HG03175 (cell line): ENCODE measurements at regions not wholly inside any gene's neighbourhood (a gene's known extent, or its start where the extent isn't known, plus 50 kb on each side); places are given as distances from the start of the nearest gene placed in this dataset.

Experiments
- ATAC-seq: cut with Tn5 transposase; IDR thresholded peaks from one replicate; pipeline ENCODE4 v1.9.1; 2021; ENCODE audit warnings: mild to moderate bottlenecking, moderate library complexity; ENCODE audit not compliant: unreplicated experiment

DNA sequence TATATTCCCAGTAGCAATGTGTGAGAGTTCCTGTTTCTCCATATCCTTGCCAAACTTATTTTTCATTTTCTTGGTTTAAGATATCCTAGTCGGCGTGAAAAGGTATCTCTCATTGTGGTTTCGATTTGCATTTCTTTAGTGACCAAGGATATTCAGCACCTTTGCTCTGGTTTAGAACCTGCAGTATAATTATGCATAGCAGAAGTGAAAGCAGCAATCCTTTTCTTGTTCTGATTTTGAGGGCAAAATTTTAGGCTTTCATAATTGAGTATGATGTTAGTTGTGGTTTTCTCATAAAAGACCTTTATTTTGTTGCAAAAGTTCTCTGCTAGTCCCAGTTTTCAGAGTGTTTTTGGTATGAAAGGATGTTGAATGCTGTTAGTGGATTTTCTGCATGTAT lies 491.0 kb downstream of the FGF9 start:
- peak; percentile 92 for ATAC-seq

DNA sequence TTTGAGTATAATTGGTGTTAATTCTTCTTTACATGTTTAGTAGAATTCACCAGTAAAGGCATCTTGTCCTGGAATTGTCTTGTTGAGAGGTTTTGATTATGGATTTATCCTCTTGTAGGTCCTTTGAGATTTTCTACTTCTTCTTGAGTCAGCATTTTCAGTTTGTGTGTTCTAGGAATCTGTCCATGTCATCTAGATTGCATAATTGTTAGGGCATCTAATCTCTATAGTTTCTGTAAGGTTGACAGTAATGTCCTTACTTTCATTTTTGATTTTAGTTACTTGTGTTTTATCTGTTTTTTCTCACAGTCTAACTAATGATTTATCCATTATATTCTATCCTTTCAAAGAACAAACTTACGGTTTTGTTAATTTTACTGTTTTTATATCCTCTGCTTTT lies 492.0 kb downstream of the FGF9 start:
- ATAC-seq, result peak; percentile 53

GRCh38 chr13:22168437-22169190 lies 497.7 kb downstream of the FGF9 start:
- no peak for ATAC-seq

GRCh38 chr13:22169473-22169872 lies 498.6 kb downstream of the FGF9 start:
- ATAC-seq, result no peak

DNA sequence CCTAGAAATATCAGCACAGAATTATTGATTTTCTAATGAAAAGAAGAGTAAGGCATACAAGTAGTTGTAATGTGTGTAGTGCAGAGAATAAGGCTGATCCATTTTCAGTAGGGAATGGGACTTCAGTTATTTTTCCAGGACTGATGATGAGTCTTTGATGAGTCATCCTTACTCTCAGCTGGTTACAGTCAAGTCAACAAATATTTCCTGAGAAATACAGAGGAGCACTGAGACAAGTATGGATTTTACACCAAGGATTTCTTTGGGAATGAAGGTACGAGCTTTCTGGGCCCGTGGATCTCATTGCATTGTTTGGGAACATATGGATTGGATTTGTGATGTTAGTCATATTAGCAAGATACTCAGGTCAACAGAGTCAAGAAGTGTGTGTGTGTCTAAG lies 502.7 kb downstream of the FGF9 start:
- ATAC-seq, result no peak

- no peak for ATAC-seq
Measured at GRCh38 chr13:22175241-22175640, 504.4 kb downstream of the FGF9 start.

- no peak for ATAC-seq
Measured at GRCh38 chr13:22175815-22176214, 504.9 kb downstream of the FGF9 start.

- ATAC-seq, result no peak
Measured at GRCh38 chr13:22176968-22177520, 506.2 kb downstream of the FGF9 start.

GRCh38 chr13:22178878-22179277 lies 508.0 kb downstream of the FGF9 start:
- no peak for ATAC-seq

DNA sequence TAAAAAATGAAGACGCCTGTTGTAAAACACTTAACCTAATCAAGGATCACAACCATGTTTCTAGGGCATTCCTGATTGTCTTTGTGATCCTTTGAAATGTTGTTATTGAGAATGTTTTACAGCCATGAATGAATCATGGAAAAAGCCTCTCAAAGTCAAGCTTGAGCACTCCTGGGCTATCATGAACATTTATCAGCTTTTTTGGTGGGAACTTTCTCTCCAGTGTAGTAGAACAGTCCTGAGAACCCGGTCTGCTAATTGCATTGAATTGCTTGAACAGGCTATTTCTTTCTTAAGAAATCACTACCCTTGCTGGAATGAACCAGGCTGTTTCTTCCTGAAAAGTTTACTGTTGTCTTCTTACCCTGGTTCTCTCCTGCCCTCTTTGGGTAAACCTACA lies 516.5 kb downstream of the FGF9 start:
- no peak for ATAC-seq

DNA sequence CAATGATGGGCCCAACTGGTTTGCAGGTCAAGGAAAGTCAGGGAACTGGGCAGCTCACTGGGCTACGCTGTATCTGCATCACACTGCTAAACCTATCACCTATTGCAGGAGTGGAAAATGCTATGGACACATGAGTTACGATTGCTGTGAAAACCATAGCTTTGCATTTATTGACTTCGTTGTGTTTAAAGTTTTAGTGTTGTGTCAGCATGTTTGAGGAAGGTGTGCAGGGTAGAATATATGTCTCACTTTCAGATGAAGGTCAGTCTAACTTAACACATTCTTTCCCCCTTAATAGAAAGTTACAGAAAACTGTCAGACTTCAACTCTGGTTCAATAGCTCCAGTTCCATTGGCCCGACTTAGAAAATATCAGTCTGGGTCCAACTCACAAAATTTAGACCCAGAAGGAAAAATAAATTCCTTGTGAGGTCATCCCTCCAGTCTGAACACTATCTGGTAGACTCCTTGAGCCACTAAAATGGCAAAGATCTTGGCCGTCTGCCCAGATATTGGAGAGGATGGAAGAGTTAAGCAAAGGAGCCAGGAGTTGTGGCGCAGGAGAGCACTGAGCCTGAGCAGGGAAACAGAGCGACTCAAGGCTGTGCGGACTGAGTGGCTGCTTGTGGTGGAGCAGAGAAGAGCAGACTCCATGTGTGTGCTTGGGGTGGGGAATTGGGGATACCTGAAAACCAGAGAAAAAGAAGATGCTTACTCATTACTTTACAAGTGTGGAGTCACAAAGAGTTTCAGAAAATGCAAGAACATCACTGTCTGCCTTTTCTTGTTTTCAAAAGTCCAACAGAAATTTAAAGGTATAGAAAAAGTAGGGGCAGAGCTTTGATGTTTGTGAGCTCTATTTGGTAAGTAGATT lies 518.5 kb downstream of the FGF9 start:
- ATAC-seq, result no peak

- no peak for ATAC-seq
Measured at GRCh38 chr13:22193070-22193469, 522.2 kb downstream of the FGF9 start.

DNA sequence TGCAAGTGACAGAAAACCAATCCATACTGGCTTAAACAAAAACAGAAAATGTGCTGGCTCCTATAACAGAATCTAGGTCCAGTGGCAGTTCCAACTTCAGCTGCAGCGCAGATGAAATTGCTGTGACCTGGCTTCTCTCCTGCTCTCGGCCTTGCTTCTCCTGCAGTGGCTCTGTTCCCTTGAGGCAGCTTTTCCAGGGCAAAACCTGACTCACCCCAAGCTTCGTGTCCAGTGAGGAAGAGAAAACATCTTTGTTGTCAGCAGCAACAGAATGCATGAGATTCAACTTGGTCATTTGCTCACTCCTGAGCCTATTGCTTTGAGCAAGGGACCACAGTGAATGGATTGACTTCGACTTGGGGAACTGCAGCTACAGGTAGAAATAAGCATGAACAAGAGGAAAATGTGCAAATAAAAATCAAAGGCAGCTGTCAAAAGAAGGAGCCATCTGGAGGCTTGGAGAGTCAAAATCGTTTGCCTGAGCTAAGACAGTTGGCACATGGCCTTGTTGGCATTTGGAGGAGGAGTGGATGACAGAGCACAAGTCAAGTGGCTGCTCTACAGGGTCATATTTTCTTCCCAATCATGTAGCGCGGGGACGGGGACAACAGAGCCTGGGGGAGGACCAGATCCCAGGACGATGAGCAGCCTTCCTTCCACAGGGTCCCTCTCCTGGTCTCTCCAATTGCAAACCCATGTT lies 523.4 kb downstream of the FGF9 start:
- no peak for ATAC-seq

GRCh38 chr13:22195726-22196125 lies 524.9 kb downstream of the FGF9 start:
- ATAC-seq, result no peak

DNA sequence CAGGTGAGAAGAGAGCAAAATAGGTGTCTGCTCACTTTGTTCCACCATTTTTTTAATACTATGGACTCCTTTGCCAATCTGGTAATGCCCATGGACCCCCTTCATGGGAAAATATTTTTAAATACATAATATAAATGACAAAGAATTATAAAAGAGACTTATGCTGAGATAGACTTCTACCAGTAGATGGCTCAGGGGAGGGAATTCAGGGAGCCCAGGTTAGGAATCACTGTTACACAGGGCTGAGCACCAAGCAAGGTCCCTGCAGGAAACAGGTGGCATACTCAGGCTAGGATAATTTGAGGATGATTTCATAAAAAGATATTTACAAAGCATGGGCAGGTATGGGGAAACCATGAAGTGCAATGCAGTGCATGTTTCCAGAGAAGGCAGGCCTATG lies 525.9 kb downstream of the FGF9 start:
- ATAC-seq, result no peak

DNA sequence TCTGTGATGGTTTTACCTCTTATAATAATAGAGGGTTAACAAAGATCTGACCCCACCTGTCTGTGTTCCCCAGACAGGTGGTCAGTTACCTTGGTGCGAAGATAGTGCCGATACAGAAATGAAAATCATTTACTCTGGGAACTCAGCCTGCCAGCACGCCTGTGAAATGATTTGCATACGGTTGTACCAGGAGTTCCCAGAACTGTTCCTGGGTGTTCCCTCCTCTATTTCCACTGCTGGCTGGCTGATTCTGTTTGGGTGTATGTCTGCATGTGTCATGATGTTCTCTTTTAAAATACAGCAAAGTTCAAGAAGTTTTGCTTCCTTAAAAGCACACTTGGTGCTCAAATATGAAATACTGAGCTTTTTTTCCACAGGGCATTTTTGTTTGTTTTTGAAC lies 527.1 kb downstream of the FGF9 start:
- ATAC-seq, result no peak

- no peak for ATAC-seq
Measured at GRCh38 chr13:22198641-22199217, 527.9 kb downstream of the FGF9 start.

- ATAC-seq, result no peak
Measured at GRCh38 chr13:22200440-22200839, 529.6 kb downstream of the FGF9 start.

DNA sequence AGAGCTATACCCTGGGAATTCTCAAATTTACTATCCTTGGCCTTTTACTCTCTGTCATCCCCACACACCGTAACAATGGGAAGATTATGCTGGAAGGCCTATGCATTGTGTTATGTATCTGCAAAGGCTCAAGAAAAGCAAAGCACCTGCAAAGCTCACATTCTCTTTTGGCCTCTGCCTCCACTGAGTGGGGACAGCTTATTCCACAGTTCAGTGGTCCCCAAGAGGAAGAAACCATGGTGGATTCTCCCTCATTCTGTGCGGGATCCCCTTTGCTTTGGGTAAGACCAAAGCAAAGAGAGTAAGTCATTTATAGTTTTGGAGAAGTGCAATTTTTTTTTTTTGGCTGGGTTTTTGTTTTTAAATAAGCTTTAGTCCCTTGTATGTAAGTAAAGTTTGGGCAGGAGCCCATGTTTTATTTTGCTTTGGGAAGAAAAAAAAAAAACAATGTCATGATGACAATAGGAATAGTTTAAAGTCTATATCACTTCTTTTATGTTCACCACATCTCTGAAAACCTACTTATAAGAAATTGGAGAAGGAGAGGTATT lies 530.6 kb downstream of the FGF9 start:
- no peak for ATAC-seq

DNA sequence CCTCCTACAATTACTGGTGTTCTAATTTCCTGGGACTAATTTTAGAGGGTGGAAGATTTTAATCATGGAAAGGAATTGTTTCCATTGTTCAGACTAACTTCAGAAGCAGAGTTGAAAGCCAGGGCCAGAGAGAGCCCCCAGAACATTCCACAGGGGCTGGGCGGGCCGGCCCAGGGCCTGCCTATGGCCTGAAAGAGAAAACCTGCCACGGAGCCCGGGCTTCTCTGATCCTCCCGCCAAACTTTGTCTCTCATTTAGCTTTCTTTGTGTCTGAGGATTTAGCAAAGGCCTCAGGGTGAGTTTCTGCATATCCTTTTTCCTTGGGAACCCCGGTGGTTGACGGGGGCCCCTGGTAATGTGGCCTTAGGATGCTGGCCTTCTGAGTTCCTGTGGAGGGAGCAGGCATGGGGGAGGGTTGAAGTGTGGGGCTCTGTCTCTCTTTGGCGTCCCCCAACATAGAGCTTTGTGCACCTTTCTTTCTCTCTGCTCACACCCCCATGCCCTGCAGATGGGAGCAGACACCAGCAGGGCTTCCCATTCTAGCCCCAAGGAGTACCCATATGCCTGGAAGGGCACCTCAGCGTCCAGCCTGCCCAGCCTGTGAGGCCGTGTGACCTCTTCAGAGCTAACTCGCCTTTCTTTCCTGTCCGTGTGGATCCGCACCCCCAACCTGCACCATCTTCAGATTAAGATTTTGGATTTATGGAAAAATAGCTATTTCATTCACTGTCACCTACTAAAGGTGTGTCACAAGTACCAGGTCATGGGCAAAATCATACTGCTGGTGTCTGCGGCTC lies 539.5 kb downstream of the FGF9 start:
- no peak for ATAC-seq
